ENCODE measurements at regions not wholly inside any gene's neighbourhood (a gene's known extent, or its start where the extent isn't known, plus 50 kb on each side); places are given as distances from the start of the nearest gene placed in this dataset.

DNA sequence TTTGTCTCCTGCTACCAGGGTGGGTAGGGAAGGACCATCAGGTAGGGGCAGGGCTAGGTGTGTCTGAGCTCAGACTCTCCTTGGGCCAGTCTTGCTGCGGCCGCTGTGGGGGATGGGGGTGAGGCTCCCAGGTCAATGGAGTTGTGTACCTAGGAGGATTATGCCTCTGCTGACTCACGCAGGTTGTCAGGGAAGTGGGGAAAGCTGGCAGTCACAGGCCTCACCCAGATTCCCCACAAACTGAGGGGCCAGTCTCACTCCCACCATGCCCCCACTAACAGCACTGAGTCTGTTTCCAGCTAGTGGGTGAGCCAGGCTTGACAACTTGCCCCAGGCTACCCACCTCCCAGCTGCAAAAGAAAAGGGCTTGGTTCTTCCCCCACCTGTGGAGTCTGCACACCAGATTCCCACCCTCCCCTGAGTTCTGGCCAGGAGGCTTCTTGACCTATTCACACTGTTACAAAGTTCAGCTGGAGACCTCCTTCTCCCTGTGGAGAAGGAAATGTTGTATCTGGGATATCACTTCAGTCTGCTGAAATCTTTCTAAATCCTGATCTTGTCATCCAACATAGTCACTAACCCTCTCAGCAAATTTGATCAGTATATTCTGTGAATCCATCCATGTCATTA is 69.2 kb upstream of the GJA8 start:
- TF ChIP-seq ARNTL (CRISPR knock-in tag; IDR thresholded peaks at IDR 0.05; ENCODE audit: borderline replicate concordance, low read depth): no peak
- no peak for TF ChIP-seq TOX (CRISPR knock-in tag; IDR thresholded peaks at IDR 0.05; ENCODE audit: borderline replicate concordance)
